GM21528 (cell line): ENCODE measurements at regions not wholly inside any gene's neighbourhood (a gene's known extent, or its start where the extent isn't known, plus 50 kb on each side); places are given as distances from the start of the nearest gene placed in this dataset.

ENCODE experiments used
- ATAC-seq: cut with Tn5 transposase; IDR thresholded peaks from one replicate; pipeline ENCODE4 v1.9.1; 2021; ENCODE audit warnings: mild to moderate bottlenecking, moderate library complexity; ENCODE audit not compliant: unreplicated experiment, low FRiP score

- no peak for ATAC-seq
These were observed 52.1 kb upstream of the EIF3M start for GRCh38 chr11:32531528-32531927.

GRCh38 chr11:32529994-32530588 lies 53.5 kb upstream of the EIF3M start:
- peak; percentile 97 for ATAC-seq

GRCh38 chr11:32527261-32528175 lies 56.1 kb upstream of the EIF3M start:
- ATAC-seq = no peak

- ATAC-seq = no peak
These were observed 56.9 kb upstream of the EIF3M start for GRCh38 chr11:32526760-32527159.

GRCh38 chr11:32511926-32512325 lies 71.7 kb upstream of the EIF3M start:
- ATAC-seq = no peak

GRCh38 chr11:32510039-32510438 lies 73.6 kb upstream of the EIF3M start:
- no peak for ATAC-seq

GRCh38 chr11:32508780-32509179 lies 73.4 kb upstream of the WT1 start:
- no peak for ATAC-seq

- ATAC-seq = no peak
These were observed 64.7 kb upstream of the WT1 start for GRCh38 chr11:32500001-32500400.

GRCh38 chr11:32497951-32498350 lies 62.6 kb upstream of the WT1 start:
- no peak for ATAC-seq

GRCh38 chr11:32494629-32495028 lies 59.3 kb upstream of the WT1 start:
- ATAC-seq = no peak

GRCh38 chr11:32489464-32489863 lies 54.1 kb upstream of the WT1 start:
- no peak for ATAC-seq

- ATAC-seq = no peak
These were observed 51.9 kb upstream of the WT1 start for GRCh38 chr11:32487270-32487669.

GRCh38 chr11:32485733-32486132 lies 50.4 kb upstream of the WT1 start:
- ATAC-seq = no peak
